Astrocyte (in vitro differentiated cells and primary cell): ENCODE measurements at regions not wholly inside any gene's neighbourhood (a gene's known extent, or its start where the extent isn't known, plus 50 kb on each side); places are given as distances from the start of the nearest gene placed in this dataset.

ENCODE experiments used
- DNase-seq: peaks from one replicate; pipeline ENCODE4 v3.0.0-alpha.2; 2010; ENCODE audit warnings: low read depth
- FAIRE-seq: peaks from 2 replicates; lab custom pipeline; 2011; peaks lifted over from hg19 to GRCh38; lab: Jason Lieb, UNC
- H2AFZ ChIP-seq: 2 replicates; pipeline ENCODE4 v1.6.0; 2012; ENCODE audit warnings: low read depth, low read length, inconsistent platforms
- H3K27ac ChIP-seq: 2 replicates; pipeline ENCODE4 v1.5.1; 2011; ENCODE audit warnings: low read depth, low read length, inconsistent platforms
- H3K27me3 ChIP-seq: 2 replicates; pipeline ENCODE4 v1.6.0; 2011; ENCODE audit warnings: low read length, inconsistent platforms; ENCODE audit not compliant: insufficient read depth
- H3K36me3 ChIP-seq: 2 replicates; pipeline ENCODE4 v1.5.1; 2011; ENCODE audit warnings: low read length, inconsistent platforms; ENCODE audit not compliant: insufficient read depth
- H3K4me1 ChIP-seq: 2 replicates; pipeline ENCODE4 v1.5.1; 2011; ENCODE audit warnings: low read length, inconsistent platforms; ENCODE audit not compliant: insufficient read depth
- H3K4me2 ChIP-seq: 2 replicates; pipeline ENCODE4 v1.6.0; 2012; ENCODE audit warnings: low read length, inconsistent platforms
- H3K4me3 ChIP-seq: 2 replicates; pipeline ENCODE4 v1.5.1; 2011; ENCODE audit warnings: low read depth, mild to moderate bottlenecking, low read length, inconsistent platforms; ENCODE audit not compliant: insufficient read depth
- H3K79me2 ChIP-seq: 2 replicates; pipeline ENCODE4 v1.6.0; 2012; ENCODE audit warnings: mild to moderate bottlenecking, low read length, inconsistent platforms; ENCODE audit not compliant: insufficient read depth
- H3K9ac ChIP-seq: 2 replicates; pipeline ENCODE4 v1.6.0; 2012; ENCODE audit warnings: mild to moderate bottlenecking, low read length, inconsistent platforms
- H3K9me3 ChIP-seq: 2 replicates; pipeline ENCODE4 v1.5.1; 2012; ENCODE audit warnings: low read depth, mild to moderate bottlenecking, low read length, inconsistent platforms; ENCODE audit not compliant: insufficient read depth
- H4K20me1 ChIP-seq: 2 replicates; pipeline ENCODE4 v1.6.0; 2012; ENCODE audit warnings: low read length, inconsistent platforms; ENCODE audit not compliant: insufficient read depth
- H3K27ac Mint-ChIP-seq: one replicate; pipeline ENCODE4 v1.8.0; 2021; ENCODE audit warnings: mild to moderate bottlenecking, mixed read lengths; ENCODE audit not compliant: unreplicated experiment
- H3K27me3 Mint-ChIP-seq: one replicate; pipeline ENCODE4 v1.8.0; 2021; ENCODE audit warnings: low read depth, mixed read lengths; ENCODE audit not compliant: unreplicated experiment
- H3K36me3 Mint-ChIP-seq: one replicate; pipeline ENCODE4 v1.8.0; 2021; ENCODE audit warnings: low read depth, mixed read lengths; ENCODE audit not compliant: unreplicated experiment
- H3K4me1 Mint-ChIP-seq: one replicate; pipeline ENCODE4 v1.8.0; 2021; ENCODE audit warnings: low read depth, mixed read lengths; ENCODE audit not compliant: unreplicated experiment
- H3K4me3 Mint-ChIP-seq: one replicate; pipeline ENCODE4 v1.8.0; 2021; ENCODE audit warnings: mild to moderate bottlenecking, moderate library complexity, mixed read lengths; ENCODE audit not compliant: unreplicated experiment
- H3K9me3 Mint-ChIP-seq: one replicate; pipeline ENCODE4 v1.8.0; 2021; ENCODE audit warnings: mild to moderate bottlenecking, mixed read lengths; ENCODE audit not compliant: unreplicated experiment
- EZH2 ChIP-seq: IDR thresholded peaks from 2 replicates; pipeline ENCODE4 v1.6.1; 2012; ENCODE audit warnings: mild to moderate bottlenecking, low read length, inconsistent platforms; ENCODE audit not compliant: insufficient read depth
- TF ChIP-seq, protein P1 (sequence below): IDR thresholded peaks from 2 replicates; pipeline ENCODE4 v1.5.1; 2011; ENCODE audit warnings: low read depth, mild to moderate bottlenecking, inconsistent platforms, low read length, moderate library complexity; ENCODE audit not compliant: insufficient read depth

DNA sequence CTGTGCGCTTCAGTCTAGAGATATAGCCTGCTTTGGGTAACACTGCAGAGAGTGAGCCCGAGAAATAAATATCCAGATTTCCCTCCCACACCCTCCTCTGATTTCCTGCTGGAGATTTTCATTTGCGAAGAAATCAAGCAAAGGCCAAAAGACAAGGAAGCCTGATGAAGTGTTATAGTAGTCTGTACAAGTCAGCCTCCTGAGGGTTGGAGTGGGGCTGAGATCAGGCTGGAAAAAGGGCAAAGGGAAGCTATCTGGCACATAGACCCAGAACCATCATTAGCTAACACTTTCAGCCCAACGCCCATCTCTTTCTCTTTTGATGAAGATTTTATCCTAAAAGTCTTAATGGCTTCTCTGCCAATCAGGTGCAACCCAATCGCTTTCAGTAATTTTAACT is 154.6 kb upstream of the SLC44A1 start:
- peaks cover 2% of the 10 kb centered on the region for H3K27me3 Mint-ChIP-seq
- no peak overlapping the region for H3K27ac Mint-ChIP-seq
- no peak overlapping the region for H3K9ac ChIP-seq
- no peaks in the 10 kb centered on the region for H3K4me1 ChIP-seq
- FAIRE-seq = no peak
- H3K4me2 ChIP-seq = no peak overlapping the region
- H3K9me3 Mint-ChIP-seq = peaks cover 5% of the 10 kb centered on the region
- H3K27me3 ChIP-seq = no peaks in the 10 kb centered on the region
- no peak overlapping the region for H2AFZ ChIP-seq
- H3K9me3 ChIP-seq = no peaks in the 10 kb centered on the region
- H3K36me3 ChIP-seq = no peaks in the 10 kb centered on the region
- H3K4me1 Mint-ChIP-seq = peaks cover 9% of the 10 kb centered on the region
- DNase-seq = no peak
- H4K20me1 ChIP-seq = no peaks in the 10 kb centered on the region
- no peaks in the 10 kb centered on the region for H3K36me3 Mint-ChIP-seq
- H3K4me3 ChIP-seq = no peak overlapping the region
- TF ChIP-seq, protein P1, sequence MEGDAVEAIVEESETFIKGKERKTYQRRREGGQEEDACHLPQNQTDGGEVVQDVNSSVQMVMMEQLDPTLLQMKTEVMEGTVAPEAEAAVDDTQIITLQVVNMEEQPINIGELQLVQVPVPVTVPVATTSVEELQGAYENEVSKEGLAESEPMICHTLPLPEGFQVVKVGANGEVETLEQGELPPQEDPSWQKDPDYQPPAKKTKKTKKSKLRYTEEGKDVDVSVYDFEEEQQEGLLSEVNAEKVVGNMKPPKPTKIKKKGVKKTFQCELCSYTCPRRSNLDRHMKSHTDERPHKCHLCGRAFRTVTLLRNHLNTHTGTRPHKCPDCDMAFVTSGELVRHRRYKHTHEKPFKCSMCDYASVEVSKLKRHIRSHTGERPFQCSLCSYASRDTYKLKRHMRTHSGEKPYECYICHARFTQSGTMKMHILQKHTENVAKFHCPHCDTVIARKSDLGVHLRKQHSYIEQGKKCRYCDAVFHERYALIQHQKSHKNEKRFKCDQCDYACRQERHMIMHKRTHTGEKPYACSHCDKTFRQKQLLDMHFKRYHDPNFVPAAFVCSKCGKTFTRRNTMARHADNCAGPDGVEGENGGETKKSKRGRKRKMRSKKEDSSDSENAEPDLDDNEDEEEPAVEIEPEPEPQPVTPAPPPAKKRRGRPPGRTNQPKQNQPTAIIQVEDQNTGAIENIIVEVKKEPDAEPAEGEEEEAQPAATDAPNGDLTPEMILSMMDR = no peak
- TF ChIP-seq EZH2 = no peak
- H3K27ac ChIP-seq = no peak overlapping the region
- H3K79me2 ChIP-seq = no peaks in the 10 kb centered on the region
- no peak overlapping the region for H3K4me3 Mint-ChIP-seq

DNA sequence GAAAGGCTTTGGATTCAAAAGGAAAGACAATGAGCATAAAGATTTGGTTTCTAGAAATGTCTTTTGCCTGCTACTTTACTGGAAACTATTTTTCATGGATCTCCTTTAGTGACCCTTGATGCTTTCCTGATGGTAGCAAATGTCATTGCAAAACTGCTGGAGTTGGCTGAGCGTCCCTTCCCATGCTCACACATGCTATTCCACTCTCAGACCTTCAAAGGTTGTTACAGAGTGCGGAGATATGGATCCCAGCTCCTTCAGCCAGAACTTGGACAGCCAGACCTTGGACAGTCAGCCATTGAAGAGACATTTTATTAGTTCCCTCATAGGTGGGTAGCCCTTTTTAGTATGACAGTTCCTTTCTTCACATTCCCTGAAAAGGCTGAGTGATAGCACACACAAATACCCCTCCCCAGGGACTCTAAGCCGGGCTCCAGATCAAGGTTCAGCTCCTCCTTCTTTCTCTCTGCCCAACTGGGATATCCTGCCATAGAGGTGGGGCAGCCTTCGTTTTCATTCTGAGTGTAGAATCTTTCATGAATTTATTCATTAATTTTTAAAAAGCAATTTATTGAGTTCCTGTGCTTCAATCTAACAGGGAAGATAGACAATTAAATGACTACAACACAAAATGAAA is 153.3 kb upstream of the SLC44A1 start:
- TF ChIP-seq EZH2 = no peak
- TF ChIP-seq, protein P1 = no peak
- no peaks in the 10 kb centered on the region for H3K36me3 Mint-ChIP-seq
- no peak overlapping the region for H3K27ac Mint-ChIP-seq
- Histone ChIP-seq H3K36me3 (no peaks in the 10 kb centered on the region), H4K20me1 (no peaks in the 10 kb centered on the region), H3K9ac (no peak overlapping the region), H3K9me3 (no peaks in the 10 kb centered on the region), H2AFZ (no peak overlapping the region), H3K27me3 (no peaks in the 10 kb centered on the region), H3K4me3 (no peak overlapping the region), H3K27ac (no peak overlapping the region), H3K4me1 (no peaks in the 10 kb centered on the region), H3K79me2 (no peaks in the 10 kb centered on the region), H3K4me2 (no peak overlapping the region)
- H3K4me1 Mint-ChIP-seq = peaks cover 9% of the 10 kb centered on the region
- no peak overlapping the region for H3K4me3 Mint-ChIP-seq
- DNase-seq (no peak), FAIRE-seq (no peak)
- H3K9me3 Mint-ChIP-seq = peaks cover 5% of the 10 kb centered on the region
- peaks cover 2% of the 10 kb centered on the region for H3K27me3 Mint-ChIP-seq

DNA sequence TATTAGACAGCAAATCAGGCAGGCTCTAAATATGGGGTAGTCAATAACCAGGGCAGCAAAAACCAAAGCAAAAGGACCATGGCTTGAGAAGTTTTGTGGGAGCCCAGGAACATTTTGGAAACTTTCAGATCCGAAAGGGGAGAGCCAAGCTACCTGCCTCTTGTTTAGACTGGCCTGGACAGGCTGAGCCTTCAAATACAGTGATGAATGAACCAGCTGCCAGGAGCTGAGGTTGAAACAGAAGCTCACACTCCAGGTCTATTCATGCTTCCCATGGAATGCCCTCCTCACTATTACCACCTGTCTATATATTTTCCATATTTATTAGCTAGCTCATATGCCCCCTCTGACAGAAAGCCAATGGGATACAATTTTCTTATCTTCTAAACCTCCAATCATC is 150.8 kb upstream of the SLC44A1 start:
- no peaks in the 10 kb centered on the region for H3K36me3 Mint-ChIP-seq
- no peak for DNase-seq

More for the DNA sequence above, 150.8 kb upstream of the SLC44A1 start:
- Mint-ChIP-seq H3K27ac (no peak overlapping the region), H3K4me1 (peaks cover 9% of the 10 kb centered on the region), H3K27me3 (peaks cover 2% of the 10 kb centered on the region), H3K9me3 (peaks cover 3% of the 10 kb centered on the region), H3K4me3 (no peak overlapping the region)
- no peak overlapping the region for H3K27ac ChIP-seq
- H4K20me1 ChIP-seq = no peaks in the 10 kb centered on the region
- no peaks in the 10 kb centered on the region for H3K79me2 ChIP-seq
- H3K4me1 ChIP-seq = no peaks in the 10 kb centered on the region
- no peaks in the 10 kb centered on the region for H3K9me3 ChIP-seq
- no peak overlapping the region for H3K9ac ChIP-seq
- no peaks in the 10 kb centered on the region for H3K36me3 ChIP-seq
- no peak for TF ChIP-seq EZH2
- TF ChIP-seq, protein P1 = no peak
- no peak for FAIRE-seq
- no peak overlapping the region for H3K4me3 ChIP-seq
- H2AFZ ChIP-seq = no peak overlapping the region
- no peaks in the 10 kb centered on the region for H3K27me3 ChIP-seq
- H3K4me2 ChIP-seq = no peak overlapping the region
